ENCODE measurements at regions not wholly inside any gene's neighbourhood (a gene's known extent, or its start where the extent isn't known, plus 50 kb on each side); places are given as distances from the start of the nearest gene placed in this dataset.

GRCh38 chr9:23413541-23413940 lies 412.5 kb downstream of the ELAVL2 start:
- no peak for DNase-seq

GRCh38 chr9:23423999-23424398 lies 402.0 kb downstream of the ELAVL2 start:
- no peak for TF ChIP-seq CTCF (IDR thresholded peaks at IDR 0.05)
- intact Hi-C loops (cut with DNase I; ENCODE audit: low total_unique reads) = no loop called here
- Histone ChIP-seq H3K9me3 (no peaks in the 10 kb centered on the region), H3K4me3 (no peak overlapping the region), H3K36me3 (no peaks in the 10 kb centered on the region), H3K27ac (no peak overlapping the region), H3K27me3 (no peaks in the 10 kb centered on the region), H3K4me1 (no peaks in the 10 kb centered on the region)
- no peak for DNase-seq

More at GRCh38 chr9:23413541-23413940, 412.5 kb downstream of the ELAVL2 start:
- H3K27me3 ChIP-seq = no peaks in the 10 kb centered on the region
- no peak overlapping the region for H3K4me3 ChIP-seq
- no peaks in the 10 kb centered on the region for H3K9me3 ChIP-seq
- peaks cover 0 to 8% (median 0%) of the 10 kb centered on the region in 4 donors for H3K4me1 ChIP-seq
- no peak overlapping the region for H3K27ac ChIP-seq
- intact Hi-C loops (cut with DNase I; ENCODE audit: low total_unique reads) = no loop called here
- H3K36me3 ChIP-seq = no peaks in the 10 kb centered on the region
- no peak for TF ChIP-seq CTCF (IDR thresholded peaks at IDR 0.05)

DNA sequence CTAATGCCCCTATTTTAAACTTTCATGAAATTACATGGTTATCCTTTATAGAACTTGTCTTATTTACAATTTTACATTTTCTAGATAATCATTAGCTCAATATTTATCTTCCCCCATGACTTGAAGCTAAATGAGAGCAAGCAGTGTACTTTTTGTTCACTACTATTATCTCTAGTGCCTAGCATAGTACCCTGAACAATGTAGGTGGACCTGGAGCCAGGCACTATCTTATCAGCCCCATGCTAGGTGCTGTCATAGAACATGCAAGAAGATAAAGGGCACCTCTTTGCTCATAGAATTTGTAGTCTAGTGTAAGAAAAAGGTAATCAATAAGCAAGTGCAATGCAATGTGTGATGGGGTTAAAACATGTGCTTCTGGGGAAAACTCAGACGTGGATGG lies 399.9 kb downstream of the ELAVL2 start:
- H3K27me3 ChIP-seq = no peaks in the 10 kb centered on the region
- intact Hi-C loops (cut with DNase I; ENCODE audit: low total_unique reads) = no loop called here
- DNase-seq = no peak
- no peaks in the 10 kb centered on the region for H3K9me3 ChIP-seq
- no peaks in the 10 kb centered on the region for H3K36me3 ChIP-seq
- no peak overlapping the region for H3K4me3 ChIP-seq
- no peak for TF ChIP-seq CTCF (IDR thresholded peaks at IDR 0.05)
- H3K27ac ChIP-seq = no peak overlapping the region
- no peaks in the 10 kb centered on the region for H3K4me1 ChIP-seq

DNA sequence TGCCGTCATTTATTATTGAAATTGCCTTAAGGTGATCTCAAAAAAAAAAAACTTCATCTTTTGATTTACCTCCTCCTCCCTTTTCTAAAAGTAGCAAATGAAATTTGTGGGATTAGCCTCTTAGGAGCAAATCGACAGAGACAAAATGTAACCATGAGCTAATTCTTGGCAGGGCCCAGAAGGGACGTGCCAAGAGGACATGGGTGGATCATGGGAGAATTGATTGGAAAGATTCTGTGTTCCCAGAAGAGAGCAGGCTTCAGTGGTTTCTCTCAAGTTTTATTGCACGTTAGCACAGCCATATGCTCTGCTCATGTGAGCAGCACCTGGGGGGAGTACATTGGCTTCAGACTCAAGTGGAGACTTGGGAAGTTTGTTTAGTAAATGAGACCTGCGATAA lies 394.6 kb downstream of the ELAVL2 start:
- Histone ChIP-seq H3K27me3 (no peaks in the 10 kb centered on the region), H3K4me3 (no peak overlapping the region), H3K9me3 (no peaks in the 10 kb centered on the region), H3K36me3 (no peaks in the 10 kb centered on the region), H3K27ac (no peak overlapping the region), H3K4me1 (no peaks in the 10 kb centered on the region)
- no peak for TF ChIP-seq CTCF (IDR thresholded peaks at IDR 0.05)
- no peak for DNase-seq
- intact Hi-C loops (cut with DNase I; ENCODE audit: low total_unique reads) = no loop called here

- intact Hi-C loops (cut with DNase I; ENCODE audit: low total_unique reads) = no loop called here
- H3K4me1 ChIP-seq = no peaks in the 10 kb centered on the region
- no peak for TF ChIP-seq CTCF (IDR thresholded peaks at IDR 0.05)
- no peaks in the 10 kb centered on the region for H3K27me3 ChIP-seq
- H3K27ac ChIP-seq = no peak overlapping the region
- no peaks in the 10 kb centered on the region for H3K36me3 ChIP-seq
- no peak for DNase-seq
- no peak overlapping the region for H3K4me3 ChIP-seq
- H3K9me3 ChIP-seq = no peaks in the 10 kb centered on the region
Measured at GRCh38 chr9:23434654-23435053, 391.4 kb downstream of the ELAVL2 start.

- Histone ChIP-seq H3K36me3 (no peaks in the 10 kb centered on the region), H3K27me3 (no peaks in the 10 kb centered on the region), H3K4me1 (no peaks in the 10 kb centered on the region), H3K4me3 (no peak overlapping the region), H3K9me3 (no peaks in the 10 kb centered on the region), H3K27ac (no peak overlapping the region)
- TF ChIP-seq CTCF (IDR thresholded peaks at IDR 0.05) = no peak
- intact Hi-C loops (cut with DNase I; ENCODE audit: low total_unique reads) = no loop called here
- DNase-seq = no peak
Measured at GRCh38 chr9:23438299-23438907, 387.6 kb downstream of the ELAVL2 start.
